ENCODE measurements at regions not wholly inside any gene's neighbourhood (a gene's known extent, or its start where the extent isn't known, plus 50 kb on each side); places are given as distances from the start of the nearest gene placed in this dataset.

DNA sequence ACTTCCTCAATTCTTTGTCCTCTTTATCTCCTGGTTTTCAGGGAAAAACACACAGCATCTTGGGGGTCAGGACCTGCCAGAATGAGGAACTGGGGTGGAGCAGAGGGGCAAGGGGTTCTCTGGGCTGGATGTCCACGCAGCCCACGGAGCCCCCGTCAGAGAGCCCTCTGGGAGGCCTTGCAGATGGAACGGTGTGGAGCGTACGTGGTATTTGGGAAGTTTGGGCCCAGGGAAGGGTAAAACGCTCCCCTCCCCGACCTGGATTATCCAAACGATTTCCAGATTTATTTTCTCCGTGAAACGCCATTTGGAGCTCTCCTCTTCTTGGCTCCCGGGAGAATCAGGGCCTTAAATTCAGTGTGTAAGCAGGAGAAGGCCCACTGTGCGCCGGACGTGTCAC lies 51.7 kb upstream of the ZNF536 start:
- WGBS (ENCODE audit: missing lambda C conversion rate), result 19% methylated on average over 15 of the region's 15 CpGs
- ChIA-PET POLR2A (no interaction called here), CTCF (interaction anchor here (1.4 kb wide), 1 partner anchor 11 kb away, joined by 3 read pairs; no protein-coding TSS in a partner anchor)
- FAIRE-seq (no peak), ATAC-seq (no peak), DNase-seq (ENCODE audit: low read depth in 1 of 2, low spot score in 1 of 2) (no peak)
- Histone ChIP-seq H3K27ac (no peak overlapping the region), H3K4me3 (no peak overlapping the region), H3K9me3 (peaks cover 6% of the 10 kb centered on the region; the same call in 1 of the 3 replicates), H3K4me1 (no peaks in the 10 kb centered on the region), H3K4me2 (no peak overlapping the region)
- TF ChIP-seq HOXB5 (CRISPR knock-in tag; IDR thresholded peaks at IDR 0.05) (no peak), EHF (CRISPR knock-in tag; IDR thresholded peaks at IDR 0.05) (no peak), RCOR1 (IDR thresholded peaks at IDR 0.05; ENCODE audit: low read depth, low read length) (no peak), HOXA7 (CRISPR knock-in tag; IDR thresholded peaks at IDR 0.05) (no peak)

DNA sequence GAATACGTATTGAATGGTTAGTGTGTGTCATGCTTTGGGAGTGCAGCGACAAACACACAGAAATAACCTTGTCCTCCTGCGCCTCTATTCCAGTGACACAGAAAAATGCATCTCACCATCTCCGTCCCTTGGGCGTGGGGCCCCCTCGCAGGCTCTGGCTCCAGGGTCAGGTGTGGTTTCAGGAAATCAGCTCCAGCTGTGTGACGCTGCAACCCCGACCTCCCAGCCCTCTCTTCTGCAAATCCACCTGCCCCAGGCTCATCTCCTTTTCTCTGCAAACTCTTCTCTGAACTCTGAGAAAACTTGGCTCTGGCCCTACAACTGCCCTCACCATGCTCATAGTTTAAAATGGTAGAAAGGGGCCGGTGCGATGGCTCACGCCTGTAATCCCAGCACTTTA lies 51.3 kb upstream of the ZNF536 start:
- CTCF ChIA-PET, result interaction anchor here (1.4 kb wide), 1 partner anchor 11 kb away, joined by 3 read pairs; no protein-coding TSS in a partner anchor
- 47% methylated on average over 11 of the region's 11 CpGs for whole genome bisulfite sequencing (ENCODE audit: missing lambda C conversion rate)
- H3K9me3 ChIP-seq, result peaks cover 3% of the 10 kb centered on the region; the same call in 1 of the 3 replicates
- POLR2A ChIA-PET, result no interaction called here
- H3K4me1 ChIP-seq, result no peaks in the 10 kb centered on the region
- ATAC-seq, result no peak
- H3K4me2 ChIP-seq, result no peak overlapping the region
- no peak for DNase-seq (ENCODE audit: low read depth in 1 of 2, low spot score in 1 of 2)
- no peak overlapping the region for H3K4me3 ChIP-seq
- H3K27ac ChIP-seq, result no peak overlapping the region
- TF ChIP-seq CBX2 (IDR thresholded peaks at IDR 0.05; ENCODE audit: borderline replicate concordance, low read depth) (no peak), SMC3 (IDR thresholded peaks at IDR 0.05) (no peak), BHLHE40 (IDR thresholded peaks at IDR 0.05; ENCODE audit: low read depth, low read length) (no peak), MYC (IDR thresholded peaks at IDR 0.05; ENCODE audit: borderline replicate concordance, low read length) (no peak)
- FAIRE-seq, result no peak

Measured in A549 (cell line).